Heart left ventricle (tissue), 13 donors: ENCODE measurements at regions not wholly inside any gene's neighbourhood (a gene's known extent, or its start where the extent isn't known, plus 50 kb on each side); places are given as distances from the start of the nearest gene placed in this dataset.

Experiments used
- POLR2A ChIP-seq, 2 donors: fragments of 450-650 bp; IDR thresholded peaks; one replicate each; pipeline ENCODE4 v1.6.1; 2017; ENCODE audit warnings: antibody characterized with exemption in 2 of 2, mild to moderate bottlenecking in 2 of 2, moderate library complexity in 2 of 2
- TF ChIP-seq, protein P1 (sequence below), 12 donors: fragments of 200-600 bp; sonication (generic) in 4 of 12; IDR thresholded peaks; one replicate each; pipeline versions ENCODE4 v1.5.0 to v1.8.0; 2018 to 2022; ENCODE audit warnings: antibody characterized with exemption in 12 of 12, mild to moderate bottlenecking in 5 of 12
- donor health status: ischemic (EF 13 %, LVEDD 7.1; RV severe dilation, severe dysfunction).
- donor health status: DM: no; HTN: yes; CAD: no.
- donor health status: DM: no; HTN: no; CAD: no.
- donor health status: ischemic (EF 25% LVEDD 6.9; RV normal size, moderate dysfunction).
- donor health status: ischemic (EF 25% LVEDD 5.7; RV mildly dilated, moderate dysfunction).
- donor health status: ischemic (EF 35%, LVEDD 5.7; RV mildly dilated, moderate dysfunction).
- donor health status: nonischemic (EF 11% LVEDD 7.7; RV severe dilation, severe dysfunction).
- donor health status: DM: yes; HTN: yes; CAD: no.
- donor health status: PGD.
- donor health status: ischemic (EF 29% LVEDD 5.4; RV normal size, mild dysfunction).
- donor health status: nonischemic (EF 23%, LVEDD 6.1; RV moderate dilation, normal function).

GRCh38 chr10:117457932-117458331, 82.7 kb upstream of the PDZD8 start:
- TF ChIP-seq, protein P1, sequence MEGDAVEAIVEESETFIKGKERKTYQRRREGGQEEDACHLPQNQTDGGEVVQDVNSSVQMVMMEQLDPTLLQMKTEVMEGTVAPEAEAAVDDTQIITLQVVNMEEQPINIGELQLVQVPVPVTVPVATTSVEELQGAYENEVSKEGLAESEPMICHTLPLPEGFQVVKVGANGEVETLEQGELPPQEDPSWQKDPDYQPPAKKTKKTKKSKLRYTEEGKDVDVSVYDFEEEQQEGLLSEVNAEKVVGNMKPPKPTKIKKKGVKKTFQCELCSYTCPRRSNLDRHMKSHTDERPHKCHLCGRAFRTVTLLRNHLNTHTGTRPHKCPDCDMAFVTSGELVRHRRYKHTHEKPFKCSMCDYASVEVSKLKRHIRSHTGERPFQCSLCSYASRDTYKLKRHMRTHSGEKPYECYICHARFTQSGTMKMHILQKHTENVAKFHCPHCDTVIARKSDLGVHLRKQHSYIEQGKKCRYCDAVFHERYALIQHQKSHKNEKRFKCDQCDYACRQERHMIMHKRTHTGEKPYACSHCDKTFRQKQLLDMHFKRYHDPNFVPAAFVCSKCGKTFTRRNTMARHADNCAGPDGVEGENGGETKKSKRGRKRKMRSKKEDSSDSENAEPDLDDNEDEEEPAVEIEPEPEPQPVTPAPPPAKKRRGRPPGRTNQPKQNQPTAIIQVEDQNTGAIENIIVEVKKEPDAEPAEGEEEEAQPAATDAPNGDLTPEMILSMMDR (IDR thresholded peaks at IDR 0.05), result no peak
- no peak for TF ChIP-seq POLR2A (IDR thresholded peaks at IDR 0.05)
